SH-SY5Y (cell line): ENCODE measurements at regions not wholly inside any gene's neighbourhood (a gene's known extent, or its start where the extent isn't known, plus 50 kb on each side); places are given as distances from the start of the nearest gene placed in this dataset.

Source experiments
- GATA2 ChIP-seq: IDR thresholded peaks from 2 replicates; pipeline ENCODE4 v1.6.1; 2011; ENCODE audit warnings: mild to moderate bottlenecking, low read depth, low read length
- GATA3 ChIP-seq: IDR thresholded peaks from 2 replicates; pipeline ENCODE4 v1.6.1; 2011; ENCODE audit warnings: low read depth, mild to moderate bottlenecking, low read length, moderate library complexity

GRCh38 chr6:119764927-119765681, 415.5 kb upstream of the MAN1A1 start:
- no peak for TF ChIP-seq GATA2
- no peak for TF ChIP-seq GATA3
